Stomach (tissue), 8 donors: ENCODE measurements at regions not wholly inside any gene's neighbourhood (a gene's known extent, or its start where the extent isn't known, plus 50 kb on each side); places are given as distances from the start of the nearest gene placed in this dataset.

Source experiments
- DNase-seq, 2 donors: peaks; one replicate each; pipeline versions ENCODE4 v3.0.0 to v3.0.0-alpha.2; 2013 to 2019
- H3K27ac ChIP-seq, 5 donors: fragments of 200-600 bp in 4 of 5; sonication (generic) in 4 of 5; one replicate each; pipeline ENCODE4 v1.5.1; 2013 to 2019; ENCODE audit warnings: mild to moderate bottlenecking in 1 of 5, moderate library complexity in 1 of 5
- H3K27me3 ChIP-seq, 3 donors: fragments of 200-600 bp; sonication (generic); one replicate each; pipeline ENCODE4 v1.5.1; 2017 to 2019; ENCODE audit warnings: mixed run types in 1 of 3
- H3K36me3 ChIP-seq, 4 donors: fragments of 200-600 bp; sonication (generic); 1 replicate in 3 of 4; 2 replicates in 1 of 4; pipeline ENCODE4 v1.5.1; 2016 to 2019
- H3K4me1 ChIP-seq, 4 donors: fragments of 200-600 bp; sonication (generic); one replicate each; pipeline ENCODE4 v1.5.1; 2016 to 2019
- H3K4me3 ChIP-seq, 4 donors: fragments of 200-600 bp; sonication (generic) in 3 of 4; one replicate each; pipeline ENCODE4 v1.5.1; 2016 to 2019; ENCODE audit warnings: mild to moderate bottlenecking in 1 of 4
- H3K9me3 ChIP-seq, 4 donors: fragments of 200-600 bp; sonication (generic); one replicate each; pipeline ENCODE4 v1.5.1; 2016 to 2019
- EP300 ChIP-seq: sonication (generic); formaldehyde crosslinking; IDR thresholded peaks from one replicate; pipeline ENCODE4 v1.6.1; 2017; ENCODE audit warnings: antibody characterized with exemption
- POLR2A ChIP-seq, 4 donors: fragments of 450-650 bp; IDR thresholded peaks; one replicate each; pipeline ENCODE4 v1.6.1; 2016; ENCODE audit warnings: antibody characterized with exemption in 4 of 4, control low read depth in 2 of 4, mild to moderate bottlenecking in 1 of 4, moderate library complexity in 1 of 4
- POLR2AphosphoS5 ChIP-seq, 3 donors: sonication (generic); formaldehyde crosslinking; IDR thresholded peaks; one replicate each; pipeline ENCODE4 v1.6.1; 2016; ENCODE audit warnings: antibody characterized with exemption in 3 of 3
- WGBS, 5 donors: extraction: QIAGEN DNeasy Blood & Tissue Kit in 3 of 5; methylation state at CpG; one replicate each; pipeline versions ENCODE4 v1.1.5 to v1.1.7; 2013 to 2018; 5-methylcytosine and 5-hydroxymethylcytosine counted together
- intact Hi-C: fragments of 100-400 bp; cut with DNase I; formaldehyde crosslinking; loops from one replicate; pipeline ENCODE4 v1.15.1; 2023; ENCODE audit warnings: low total_unique reads
- TF ChIP-seq, protein P1 (sequence below), 7 experiments: fragments of 450-650 bp in 4 of 7; fragments of 200-600 bp in 3 of 7; sonication (generic) in 3 of 7; IDR thresholded peaks; one replicate each; pipeline ENCODE4 v1.5.1; 2016 to 2019; ENCODE audit warnings: antibody characterized with exemption in 7 of 7, control low read depth in 2 of 7, mild to moderate bottlenecking in 1 of 7
- donor health status: healthy with polysubstance abuse.
- donor health status: Bipolar disorder and iron deficiency.
- donor health status: healthy.

- no peaks in the 10 kb centered on the region for H3K9me3 ChIP-seq
- peaks cover 0 to 31% (median 3%) of the 10 kb centered on the region in 3 donors for H3K27me3 ChIP-seq
- TF ChIP-seq POLR2AphosphoS5 (IDR thresholded peaks at IDR 0.05) (no peak), EP300 (no peak), POLR2A (IDR thresholded peaks at IDR 0.05) (no peak)
- TF ChIP-seq, protein P1, sequence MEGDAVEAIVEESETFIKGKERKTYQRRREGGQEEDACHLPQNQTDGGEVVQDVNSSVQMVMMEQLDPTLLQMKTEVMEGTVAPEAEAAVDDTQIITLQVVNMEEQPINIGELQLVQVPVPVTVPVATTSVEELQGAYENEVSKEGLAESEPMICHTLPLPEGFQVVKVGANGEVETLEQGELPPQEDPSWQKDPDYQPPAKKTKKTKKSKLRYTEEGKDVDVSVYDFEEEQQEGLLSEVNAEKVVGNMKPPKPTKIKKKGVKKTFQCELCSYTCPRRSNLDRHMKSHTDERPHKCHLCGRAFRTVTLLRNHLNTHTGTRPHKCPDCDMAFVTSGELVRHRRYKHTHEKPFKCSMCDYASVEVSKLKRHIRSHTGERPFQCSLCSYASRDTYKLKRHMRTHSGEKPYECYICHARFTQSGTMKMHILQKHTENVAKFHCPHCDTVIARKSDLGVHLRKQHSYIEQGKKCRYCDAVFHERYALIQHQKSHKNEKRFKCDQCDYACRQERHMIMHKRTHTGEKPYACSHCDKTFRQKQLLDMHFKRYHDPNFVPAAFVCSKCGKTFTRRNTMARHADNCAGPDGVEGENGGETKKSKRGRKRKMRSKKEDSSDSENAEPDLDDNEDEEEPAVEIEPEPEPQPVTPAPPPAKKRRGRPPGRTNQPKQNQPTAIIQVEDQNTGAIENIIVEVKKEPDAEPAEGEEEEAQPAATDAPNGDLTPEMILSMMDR (IDR thresholded peaks at IDR 0.05) = no peak
- no peak overlapping the region for H3K4me3 ChIP-seq
- no peak overlapping the region for H3K27ac ChIP-seq
- 61 to 74% (median 68%) methylated on average over 11 of the region's 11 CpGs for WGBS, 5 donors
- H3K36me3 ChIP-seq = no peaks in the 10 kb centered on the region
- DNase-seq = no peak
- no peaks in the 10 kb centered on the region for H3K4me1 ChIP-seq
- intact Hi-C loops = no loop called here
Observed at GRCh38 chr12:107331912-107332311, 238.6 kb upstream of the CRY1 start.

GRCh38 chr12:107332743-107333142 is 239.4 kb upstream of the CRY1 start:
- intact Hi-C loops = no loop called here
- TF ChIP-seq POLR2AphosphoS5 (IDR thresholded peaks at IDR 0.05) = no peak
- no peak for TF ChIP-seq POLR2A (IDR thresholded peaks at IDR 0.05)
- TF ChIP-seq, protein P1 (IDR thresholded peaks at IDR 0.05) = no peak
- no peak for TF ChIP-seq EP300
- Histone ChIP-seq H3K4me1 (no peaks in the 10 kb centered on the region), H3K36me3 (no peaks in the 10 kb centered on the region), H3K4me3 (no peak overlapping the region), H3K9me3 (no peaks in the 10 kb centered on the region), H3K27ac (no peak overlapping the region), H3K27me3 (peaks cover 0 to 34% (median 3%) of the 10 kb centered on the region in 3 donors)
- WGBS, 5 donors = 72 to 100% (median 84%) methylated on average over 2 to 4 of the region's 4 CpGs
- DNase-seq = no peak

- Histone ChIP-seq H3K36me3 (no peaks in the 10 kb centered on the region), H3K27me3 (peaks cover 0 to 18% (median 9%) of the 10 kb centered on the region in 3 donors), H3K27ac (no peak overlapping the region), H3K4me1 (no peaks in the 10 kb centered on the region), H3K4me3 (no peak overlapping the region), H3K9me3 (no peaks in the 10 kb centered on the region)
- TF ChIP-seq POLR2AphosphoS5 (IDR thresholded peaks at IDR 0.05) (no peak), POLR2A (IDR thresholded peaks at IDR 0.05) (no peak), EP300 (no peak)
- TF ChIP-seq, protein P1 (IDR thresholded peaks at IDR 0.05) = no peak
- intact Hi-C loops = no loop called here
- DNase-seq = no peak
- WGBS, 5 donors = 80 to 85% (median 83%) methylated on average over 10 of the region's 10 CpGs
Observed at GRCh38 chr12:107335802-107336570, 242.6 kb upstream of the CRY1 start.

DNA sequence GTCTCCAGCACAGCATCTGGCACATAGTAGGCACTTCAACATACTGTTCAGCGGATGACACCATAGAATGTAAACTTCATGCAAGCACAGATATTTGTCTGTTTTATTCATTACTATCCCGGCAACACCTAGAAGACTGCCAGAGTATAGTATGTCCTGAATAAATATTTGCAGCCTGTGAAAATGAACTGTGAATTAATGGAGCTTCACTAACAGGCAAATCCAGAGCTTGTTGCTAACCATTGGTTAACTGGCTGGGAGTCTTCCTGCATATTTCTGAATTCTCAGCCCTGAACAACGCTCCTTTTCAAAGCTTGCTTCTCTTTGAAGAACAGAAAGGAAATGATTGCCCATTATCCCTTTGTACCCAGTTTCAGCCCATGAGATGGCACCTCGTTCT is 243.3 kb upstream of the CRY1 start:
- intact Hi-C loops = no loop called here

More for the DNA sequence above, 243.3 kb upstream of the CRY1 start:
- WGBS, 5 donors = 57 to 71% (median 69%) methylated on average over 4 of the region's 4 CpGs
- TF ChIP-seq POLR2AphosphoS5 (IDR thresholded peaks at IDR 0.05) = no peak
- TF ChIP-seq POLR2A (IDR thresholded peaks at IDR 0.05) = no peak
- TF ChIP-seq, protein P1 (IDR thresholded peaks at IDR 0.05) = no peak
- no peak for TF ChIP-seq EP300
- no peaks in the 10 kb centered on the region for H3K36me3 ChIP-seq
- no peaks in the 10 kb centered on the region for H3K4me1 ChIP-seq
- DNase-seq = no peak
- H3K27ac ChIP-seq = no peak overlapping the region
- peaks cover 0 to 12% (median 11%) of the 10 kb centered on the region in 3 donors for H3K27me3 ChIP-seq
- H3K4me3 ChIP-seq = no peak overlapping the region
- H3K9me3 ChIP-seq = no peaks in the 10 kb centered on the region
